ENCODE measurements at regions not wholly inside any gene's neighbourhood (a gene's known extent, or its start where the extent isn't known, plus 50 kb on each side); places are given as distances from the start of the nearest gene placed in this dataset.

- TF ChIP-seq POLR2AphosphoS5 (IDR thresholded peaks at IDR 0.05) (no peak), CTCF (IDR thresholded peaks at IDR 0.05) (no peak), EP300 (IDR thresholded peaks at IDR 0.05) (no peak)
Measured at GRCh38 chr9:113694912-113695311, 181.2 kb upstream of the ZNF618 start.
